HEK293 (cell line): ENCODE measurements at regions not wholly inside any gene's neighbourhood (a gene's known extent, or its start where the extent isn't known, plus 50 kb on each side); places are given as distances from the start of the nearest gene placed in this dataset.

ENCODE experiments used
- CTCF ChIA-PET: fragments of 350-600 bp; formaldehyde crosslinking; extraction: SDS; loops from one replicate; lab custom pipeline; 2021; ENCODE audit warnings: antibody characterized with exemption; lab: Yijun Ruan, JAX
- POLR2A ChIA-PET: fragments of 300-600 bp; formaldehyde crosslinking; extraction: SDS; loops from one replicate; lab custom pipeline; 2020; ENCODE audit warnings: antibody characterized with exemption, inconsistent platforms; lab: Yijun Ruan, JAX
- H3K27ac ChIP-seq: fragments of 200-500 bp; sonication (Bioruptor generic); 2 replicates; pipeline ENCODE4 v1.5.1; 2014; ENCODE audit warnings: low read depth, low read length, control low read depth, inconsistent platforms; ENCODE audit errors: extremely low read depth
- H3K36me3 ChIP-seq, 2 experiments: fragments of 200-500 bp in 1 of 2; sonication (Bioruptor generic) in 1 of 2; 1 replicate in 1 of 2; 2 replicates in 1 of 2; pipeline ENCODE4 v1.5.1; 2014 to 2017; ENCODE audit warnings: inconsistent platforms in 2 of 2, low read length in 2 of 2; ENCODE audit not compliant: control insufficient read depth in 2 of 2, insufficient read depth in 1 of 2
- H3K4me1 ChIP-seq: fragments of 200-500 bp; sonication (Bioruptor generic); 2 replicates; pipeline ENCODE4 v1.5.1; 2014; ENCODE audit warnings: mild to moderate bottlenecking, low read length, inconsistent platforms; ENCODE audit not compliant: control insufficient read depth, insufficient read depth
- H3K4me3 ChIP-seq: 2 replicates; pipeline ENCODE4 v1.5.1; 2011; ENCODE audit warnings: low read depth, mild to moderate bottlenecking, control low read depth, low read length, moderate library complexity
- H3K9me3 ChIP-seq: fragments of 200-500 bp; sonication (Bioruptor generic); 2 replicates; pipeline ENCODE4 v1.5.1; 2014; ENCODE audit warnings: low read depth, low read length, inconsistent platforms; ENCODE audit not compliant: control insufficient read depth, insufficient read depth
- BCL11B ChIP-seq: fragments of 450-650 bp; formaldehyde crosslinking; IDR thresholded peaks from 2 replicates; pipeline ENCODE4 v1.5.1; 2016; ENCODE audit warnings: low read depth, missing biosample characterization, missing genetic modification characterization
- EGR2 ChIP-seq: fragments of 450-650 bp; formaldehyde crosslinking; IDR thresholded peaks from 2 replicates; pipeline ENCODE4 v1.5.1; 2016; ENCODE audit warnings: low read depth, missing biosample characterization, missing genetic modification characterization
- KLF8 ChIP-seq: fragments of 450-650 bp; formaldehyde crosslinking; IDR thresholded peaks from 2 replicates; pipeline ENCODE4 v1.5.1; 2016; ENCODE audit warnings: missing biosample characterization, missing genetic modification characterization
- SETDB1 ChIP-seq: IDR thresholded peaks from one replicate; pipeline ENCODE4 v1.6.1; 2017; ENCODE audit warnings: mild to moderate bottlenecking, low read length, moderate library complexity, mixed read lengths; ENCODE audit not compliant: insufficient read length
- SP7 ChIP-seq: fragments of 450-650 bp; formaldehyde crosslinking; IDR thresholded peaks from 2 replicates; pipeline ENCODE4 v1.5.1; 2016; ENCODE audit warnings: missing biosample characterization, missing genetic modification characterization
- TCF7L2 ChIP-seq: IDR thresholded peaks from 2 replicates; pipeline ENCODE4 v1.6.1; 2011; ENCODE audit warnings: low read depth, mild to moderate bottlenecking, inconsistent platforms, low read length, moderate library complexity, borderline replicate concordance
- ZBTB20 ChIP-seq: fragments of 450-650 bp; formaldehyde crosslinking; IDR thresholded peaks from 2 replicates; pipeline ENCODE4 v1.5.1; 2016; ENCODE audit warnings: missing biosample characterization, missing genetic modification characterization
- ZBTB21 ChIP-seq: fragments of 450-650 bp; formaldehyde crosslinking; IDR thresholded peaks from 2 replicates; pipeline ENCODE4 v1.5.1; 2017; ENCODE audit warnings: missing biosample characterization, missing genetic modification characterization
- ZFHX2 ChIP-seq: fragments of 450-650 bp; formaldehyde crosslinking; conservative IDR thresholded peaks from 2 replicates; pipeline ENCODE4 v1.5.1; 2016; ENCODE audit warnings: missing biosample characterization, missing genetic modification characterization
- ZFP3 ChIP-seq: fragments of 450-650 bp; formaldehyde crosslinking; IDR thresholded peaks from 2 replicates; pipeline ENCODE4 v1.5.1; 2016; ENCODE audit warnings: low read depth, missing biosample characterization, missing genetic modification characterization
- ZNF140 ChIP-seq: fragments of 450-650 bp; formaldehyde crosslinking; IDR thresholded peaks from 2 replicates; pipeline ENCODE4 v1.5.1; 2016; ENCODE audit warnings: missing biosample characterization, missing genetic modification characterization
- ZNF175 ChIP-seq: fragments of 450-650 bp; formaldehyde crosslinking; IDR thresholded peaks from 2 replicates; pipeline ENCODE4 v1.5.1; 2016; ENCODE audit warnings: missing biosample characterization, missing genetic modification characterization
- ZNF221 ChIP-seq: fragments of 450-650 bp; formaldehyde crosslinking; IDR thresholded peaks from 2 replicates; pipeline ENCODE4 v1.5.1; 2017; ENCODE audit warnings: missing biosample characterization, missing genetic modification characterization, borderline replicate concordance
- ZNF248 ChIP-seq: fragments of 450-650 bp; formaldehyde crosslinking; IDR thresholded peaks from 2 replicates; pipeline ENCODE4 v1.5.1; 2017; ENCODE audit warnings: missing biosample characterization, missing genetic modification characterization
- ZNF366 ChIP-seq: fragments of 450-650 bp; formaldehyde crosslinking; conservative IDR thresholded peaks from 2 replicates; pipeline ENCODE4 v1.5.1; 2016; ENCODE audit warnings: missing biosample characterization, missing genetic modification characterization
- ZNF521 ChIP-seq: fragments of 450-650 bp; formaldehyde crosslinking; IDR thresholded peaks from 2 replicates; pipeline ENCODE4 v1.5.1; 2017; ENCODE audit warnings: missing biosample characterization, mild to moderate bottlenecking, missing genetic modification characterization
- ZNF548 ChIP-seq: fragments of 450-650 bp; formaldehyde crosslinking; IDR thresholded peaks from 2 replicates; pipeline ENCODE4 v1.5.1; 2016; ENCODE audit warnings: missing biosample characterization, missing genetic modification characterization
- ZNF610 ChIP-seq: fragments of 450-650 bp; formaldehyde crosslinking; IDR thresholded peaks from 2 replicates; pipeline ENCODE4 v1.5.1; 2016; ENCODE audit warnings: missing biosample characterization, missing genetic modification characterization, borderline replicate concordance
- ZNF629 ChIP-seq: fragments of 450-650 bp; formaldehyde crosslinking; IDR thresholded peaks from 2 replicates; pipeline ENCODE4 v1.5.1; 2017; ENCODE audit warnings: missing biosample characterization, missing genetic modification characterization
- ZNF677 ChIP-seq: fragments of 450-650 bp; IDR thresholded peaks from 2 replicates; pipeline ENCODE4 v1.5.0; 2018; ENCODE audit warnings: missing biosample characterization, mild to moderate bottlenecking, missing genetic modification characterization, moderate library complexity
- TF ChIP-seq, protein P1 (sequence below): fragments of 450-650 bp; formaldehyde crosslinking; IDR thresholded peaks from 2 replicates; pipeline ENCODE4 v1.5.1; 2017; ENCODE audit warnings: missing biosample characterization, mild to moderate bottlenecking, missing genetic modification characterization, moderate library complexity

DNA sequence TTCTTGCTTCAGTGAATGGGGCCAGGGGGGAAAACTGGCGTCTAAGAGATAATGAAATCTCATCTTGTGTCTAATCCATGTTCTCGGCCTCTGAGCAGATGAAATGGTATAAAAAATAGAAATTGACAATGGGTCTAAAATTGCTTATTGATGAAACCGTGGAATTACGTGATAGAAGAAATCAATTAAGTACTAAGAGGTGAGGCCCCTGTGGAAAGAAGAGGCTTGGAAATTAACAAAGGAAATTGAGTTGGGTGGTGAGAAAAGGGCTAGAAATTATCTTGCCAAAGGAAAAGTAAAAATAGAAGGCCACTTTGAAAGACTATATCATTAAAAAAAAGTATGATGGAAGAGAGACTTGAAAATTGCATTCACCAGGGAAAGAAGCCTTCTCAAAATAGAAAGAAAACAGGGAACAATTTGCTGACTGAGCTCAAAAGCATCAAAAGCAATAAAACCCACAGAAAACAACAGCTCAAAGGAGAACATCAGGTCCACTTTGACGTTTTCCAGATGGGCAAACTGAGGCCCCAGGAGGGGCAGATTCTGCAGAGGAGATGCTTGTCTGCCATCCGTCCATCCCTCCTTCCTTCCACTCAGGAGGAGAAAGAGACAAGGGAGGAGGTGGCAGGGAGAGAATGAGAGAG lies 226.1 kb upstream of the RTL1 start:
- CTCF ChIA-PET, result no interaction called here
- Histone ChIP-seq H3K4me1 (no peaks in the 10 kb centered on the region), H3K9me3 (no peaks in the 10 kb centered on the region), H3K4me3 (no peak overlapping the region), H3K27ac (no peak overlapping the region), H3K36me3 (no peaks in the 10 kb centered on the region)
- POLR2A ChIA-PET, result no interaction called here
- TF ChIP-seq ZFP3 (tag by site-specific recombination), result no peak
- TF ChIP-seq SP7 (tag by site-specific recombination), result no peak
- TF ChIP-seq ZNF140, result no peak

DNA sequence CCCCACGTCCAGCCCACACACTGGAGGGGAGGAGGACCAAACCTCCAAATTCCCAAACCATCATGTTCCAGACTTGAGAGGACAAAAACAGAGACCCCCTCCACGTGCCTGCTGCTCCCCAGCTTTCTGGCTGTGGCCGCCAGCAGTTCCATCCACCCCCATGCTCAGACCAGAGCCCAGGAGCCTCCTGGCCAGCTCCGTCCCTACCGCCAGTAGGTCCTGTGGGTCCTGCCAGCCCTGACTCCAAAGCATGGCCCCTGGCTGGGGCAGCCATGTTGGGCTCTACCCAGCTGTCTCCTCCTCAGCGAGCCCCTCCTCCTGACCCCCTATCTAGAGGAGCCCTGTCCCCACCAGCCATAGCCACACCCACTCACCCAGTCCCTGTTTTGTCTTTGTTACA lies 227.3 kb upstream of the RTL1 start:
- CTCF ChIA-PET, result no interaction called here
- POLR2A ChIA-PET, result no interaction called here
- no peaks in the 10 kb centered on the region for H3K9me3 ChIP-seq
- H3K27ac ChIP-seq, result no peak overlapping the region
- TF ChIP-seq ZFHX2 (tag by site-specific recombination) (0 out of 2 replicates have a peak, but pooled peaks have one; percentile 14), ZNF677 (tag by site-specific recombination) (no peak)
- H3K4me1 ChIP-seq, result no peaks in the 10 kb centered on the region
- H3K4me3 ChIP-seq, result no peak overlapping the region
- H3K36me3 ChIP-seq, result no peaks in the 10 kb centered on the region

DNA sequence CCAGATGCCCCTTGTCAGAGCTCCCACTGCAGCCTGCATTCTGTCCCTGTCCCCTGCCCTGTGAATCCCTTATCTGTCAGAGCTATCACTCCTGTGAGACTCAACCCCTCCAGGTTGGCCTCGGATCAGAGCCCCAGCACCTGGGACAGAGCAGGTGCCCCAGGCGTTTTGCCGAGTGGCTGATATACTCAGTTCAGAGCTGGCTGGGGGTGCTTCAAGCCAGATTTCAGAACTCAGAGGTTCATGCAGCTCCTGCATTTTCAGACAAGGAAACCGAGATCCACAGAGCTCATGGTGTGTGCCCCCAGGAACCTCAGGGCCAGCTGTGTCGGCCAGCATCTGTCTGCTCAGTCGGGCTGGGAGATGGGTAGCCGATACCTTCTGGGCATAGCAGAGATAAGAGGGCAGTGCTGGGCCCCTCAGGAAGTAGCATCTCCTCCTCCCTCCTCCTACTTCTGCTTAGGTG lies 228.0 kb upstream of the RTL1 start:
- Histone ChIP-seq H3K27ac (no peak overlapping the region), H3K9me3 (no peaks in the 10 kb centered on the region), H3K4me1 (no peaks in the 10 kb centered on the region), H3K4me3 (no peak overlapping the region), H3K36me3 (no peaks in the 10 kb centered on the region)
- CTCF ChIA-PET, result no interaction called here
- POLR2A ChIA-PET, result no interaction called here
- no peak for TF ChIP-seq KLF8
- no peak for TF ChIP-seq ZNF548 (tag by site-specific recombination)
- no peak for TF ChIP-seq ZNF221 (tag by site-specific recombination)
- TF ChIP-seq EGR2 (tag by site-specific recombination), result no peak
- no peak for TF ChIP-seq ZNF610
- no peak for TF ChIP-seq ZNF521 (tag by site-specific recombination)
- TF ChIP-seq SETDB1, result no peak
- TF ChIP-seq ZNF677 (tag by site-specific recombination), result no peak
- TF ChIP-seq ZNF248 (tag by site-specific recombination), result no peak
- TF ChIP-seq, protein P1, sequence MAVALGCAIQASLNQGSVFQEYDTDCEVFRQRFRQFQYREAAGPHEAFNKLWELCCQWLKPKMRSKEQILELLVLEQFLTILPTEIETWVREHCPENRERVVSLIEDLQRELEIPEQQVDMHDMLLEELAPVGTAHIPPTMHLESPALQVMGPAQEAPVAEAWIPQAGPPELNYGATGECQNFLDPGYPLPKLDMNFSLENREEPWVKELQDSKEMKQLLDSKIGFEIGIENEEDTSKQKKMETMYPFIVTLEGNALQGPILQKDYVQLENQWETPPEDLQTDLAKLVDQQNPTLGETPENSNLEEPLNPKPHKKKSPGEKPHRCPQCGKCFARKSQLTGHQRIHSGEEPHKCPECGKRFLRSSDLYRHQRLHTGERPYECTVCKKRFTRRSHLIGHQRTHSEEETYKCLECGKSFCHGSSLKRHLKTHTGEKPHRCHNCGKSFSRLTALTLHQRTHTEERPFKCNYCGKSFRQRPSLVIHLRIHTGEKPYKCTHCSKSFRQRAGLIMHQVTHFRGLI (tag by site-specific recombination), result no peak
- TF ChIP-seq ZBTB21 (tag by site-specific recombination), result no peak
- TF ChIP-seq ZNF175 (tag by site-specific recombination), result no peak
- TF ChIP-seq ZBTB20, result no peak
- no peak for TF ChIP-seq ZNF366 (tag by site-specific recombination)
- no peak for TF ChIP-seq ZNF629 (tag by site-specific recombination)
- no peak for TF ChIP-seq BCL11B (tag by site-specific recombination)
- no peak for TF ChIP-seq TCF7L2
